HL-60 (cell line): ENCODE measurements at regions not wholly inside any gene's neighbourhood (a gene's known extent, or its start where the extent isn't known, plus 50 kb on each side); places are given as distances from the start of the nearest gene placed in this dataset.

Source experiments
- CTCF ChIP-seq: IDR thresholded peaks from one replicate; pipeline ENCODE4 v1.5.1; 2011; ENCODE audit warnings: low read length, control low read depth, inconsistent platforms; ENCODE audit not compliant: insufficient read depth
- GABPA ChIP-seq: IDR thresholded peaks from 2 replicates; pipeline ENCODE4 v1.6.1; 2012; ENCODE audit warnings: low read depth
- POLR2AphosphoS5 ChIP-seq: IDR thresholded peaks from 2 replicates; pipeline ENCODE4 v1.6.1; 2012; ENCODE audit warnings: low read depth
- REST ChIP-seq: IDR thresholded peaks from 2 replicates; pipeline ENCODE4 v1.6.1; 2012; ENCODE audit warnings: low read depth; ENCODE audit not compliant: insufficient replicate concordance
- SPI1 ChIP-seq: IDR thresholded peaks from 2 replicates; pipeline ENCODE4 v1.6.1; 2012; ENCODE audit warnings: low read depth, mild to moderate bottlenecking, borderline replicate concordance

GRCh38 chr7:138377306-138377705, 82.8 kb upstream of the TRIM24 start:
- TF ChIP-seq CTCF (no peak), REST (no peak), POLR2AphosphoS5 (no peak), GABPA (no peak), SPI1 (no peak)
